ENCODE measurements at regions not wholly inside any gene's neighbourhood (a gene's known extent, or its start where the extent isn't known, plus 50 kb on each side); places are given as distances from the start of the nearest gene placed in this dataset.
"Not testable (repeated sequence)": the region's sequence is repeated elsewhere in the genome, so short reads cannot be mapped to it uniquely, and the experiment has no call there.

GRCh38 chr5:62212648-62213047 lies 93.4 kb upstream of the KIF2A start:
- Histone ChIP-seq H3K9me2 (replicated peaks; ENCODE audit: control insufficient read depth, low read length) (no peaks in the 10 kb centered on the region), H4K20me1 (ENCODE audit: control insufficient read depth, insufficient read depth, low read depth, low read length) (no peaks in the 10 kb centered on the region), H3K4me2 (ENCODE audit: low read length) (no peak overlapping the region), H3K36me3 (ENCODE audit: control insufficient read depth, low read length) (no peaks in the 10 kb centered on the region), H3K4me1 (ENCODE audit: control insufficient read depth, low read length) (no peaks in the 10 kb centered on the region), H3K27me3 (ENCODE audit: control insufficient read depth, low read length) (0 out of 2 replicates have a peak, but pooled peaks cover 5% of the 10 kb centered on the region), H3K27ac (ENCODE audit: low read depth, low read length) (no peak overlapping the region), H3F3A (ENCODE audit: control insufficient read depth, insufficient read depth) (no peaks in the 10 kb centered on the region), H3K79me2 (ENCODE audit: control insufficient read depth, low read length) (no peaks in the 10 kb centered on the region), H3K4me3 (ENCODE audit: low read length) (no peak overlapping the region), H3K9me3 (ENCODE audit: control insufficient read depth, insufficient read depth, low read length) (no peaks in the 10 kb centered on the region)
- TF ChIP-seq, protein P1, sequence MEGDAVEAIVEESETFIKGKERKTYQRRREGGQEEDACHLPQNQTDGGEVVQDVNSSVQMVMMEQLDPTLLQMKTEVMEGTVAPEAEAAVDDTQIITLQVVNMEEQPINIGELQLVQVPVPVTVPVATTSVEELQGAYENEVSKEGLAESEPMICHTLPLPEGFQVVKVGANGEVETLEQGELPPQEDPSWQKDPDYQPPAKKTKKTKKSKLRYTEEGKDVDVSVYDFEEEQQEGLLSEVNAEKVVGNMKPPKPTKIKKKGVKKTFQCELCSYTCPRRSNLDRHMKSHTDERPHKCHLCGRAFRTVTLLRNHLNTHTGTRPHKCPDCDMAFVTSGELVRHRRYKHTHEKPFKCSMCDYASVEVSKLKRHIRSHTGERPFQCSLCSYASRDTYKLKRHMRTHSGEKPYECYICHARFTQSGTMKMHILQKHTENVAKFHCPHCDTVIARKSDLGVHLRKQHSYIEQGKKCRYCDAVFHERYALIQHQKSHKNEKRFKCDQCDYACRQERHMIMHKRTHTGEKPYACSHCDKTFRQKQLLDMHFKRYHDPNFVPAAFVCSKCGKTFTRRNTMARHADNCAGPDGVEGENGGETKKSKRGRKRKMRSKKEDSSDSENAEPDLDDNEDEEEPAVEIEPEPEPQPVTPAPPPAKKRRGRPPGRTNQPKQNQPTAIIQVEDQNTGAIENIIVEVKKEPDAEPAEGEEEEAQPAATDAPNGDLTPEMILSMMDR (IDR thresholded peaks at IDR 0.05; ENCODE audit: low read depth, low read length, poor library complexity, severe bottlenecking), result no peak
- no peak for TF ChIP-seq EZH2phosphoT487 (IDR thresholded peaks at IDR 0.05; ENCODE audit: borderline replicate concordance, low read length)

DNA sequence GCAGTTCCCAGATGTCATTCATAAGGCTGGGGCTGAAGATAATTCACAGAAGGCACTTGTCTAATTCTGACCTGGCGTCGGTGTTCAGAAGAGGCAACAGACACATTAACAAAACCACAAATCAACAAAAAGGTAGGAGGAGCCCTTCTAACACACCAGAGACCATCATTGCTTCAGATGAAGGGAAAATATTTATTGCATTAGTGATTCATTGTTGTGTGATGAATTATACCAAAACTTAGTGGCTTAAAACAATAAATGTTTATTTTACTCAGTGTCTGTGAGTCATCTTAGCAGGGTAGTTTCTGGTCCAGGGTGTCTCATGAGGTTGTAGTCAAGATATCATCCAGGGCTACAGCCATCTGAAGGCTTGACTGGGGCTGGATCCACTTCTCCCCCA lies 91.3 kb upstream of the KIF2A start:
- Histone ChIP-seq H3K4me1 (ENCODE audit: control insufficient read depth, low read length) (no peaks in the 10 kb centered on the region), H3K4me3 (ENCODE audit: low read length) (no peak overlapping the region), H3F3A (ENCODE audit: control insufficient read depth, insufficient read depth) (no peaks in the 10 kb centered on the region), H3K36me3 (ENCODE audit: control insufficient read depth, low read length) (no peaks in the 10 kb centered on the region), H3K79me2 (ENCODE audit: control insufficient read depth, low read length) (no peaks in the 10 kb centered on the region), H4K20me1 (ENCODE audit: control insufficient read depth, insufficient read depth, low read depth, low read length) (no peaks in the 10 kb centered on the region), H3K27me3 (ENCODE audit: control insufficient read depth, low read length) (peaks cover 2% of the 10 kb centered on the region; the same call in 1 of the 2 replicates), H3K9me2 (replicated peaks; ENCODE audit: control insufficient read depth, low read length) (no peaks in the 10 kb centered on the region), H3K27ac (ENCODE audit: low read depth, low read length) (no peak overlapping the region), H3K4me2 (ENCODE audit: low read length) (no peak overlapping the region), H3K9me3 (ENCODE audit: control insufficient read depth, insufficient read depth, low read length) (no peaks in the 10 kb centered on the region)
- TF ChIP-seq EZH2phosphoT487 (IDR thresholded peaks at IDR 0.05; ENCODE audit: borderline replicate concordance, low read length), result no peak
- TF ChIP-seq, protein P1 (IDR thresholded peaks at IDR 0.05; ENCODE audit: low read depth, low read length, poor library complexity, severe bottlenecking), result no peak

- H3F3A ChIP-seq (ENCODE audit: control insufficient read depth, insufficient read depth); H3K9me2 ChIP-seq (replicated peaks; ENCODE audit: control insufficient read depth, low read length); H3K27me3 ChIP-seq (ENCODE audit: control insufficient read depth, low read length); H3K9me3 ChIP-seq (ENCODE audit: control insufficient read depth, insufficient read depth, low read length); H4K20me1 ChIP-seq (ENCODE audit: control insufficient read depth, insufficient read depth, low read depth, low read length); H3K4me3 ChIP-seq (ENCODE audit: low read length); H3K4me1 ChIP-seq (ENCODE audit: control insufficient read depth, low read length); H3K36me3 ChIP-seq (ENCODE audit: control insufficient read depth, low read length); H3K27ac ChIP-seq (ENCODE audit: low read depth, low read length); H3K4me2 ChIP-seq (ENCODE audit: low read length); H3K79me2 ChIP-seq (ENCODE audit: control insufficient read depth, low read length): not testable (repeated sequence)
Observed at GRCh38 chr5:62216603-62217002, 89.4 kb upstream of the KIF2A start.

DNA sequence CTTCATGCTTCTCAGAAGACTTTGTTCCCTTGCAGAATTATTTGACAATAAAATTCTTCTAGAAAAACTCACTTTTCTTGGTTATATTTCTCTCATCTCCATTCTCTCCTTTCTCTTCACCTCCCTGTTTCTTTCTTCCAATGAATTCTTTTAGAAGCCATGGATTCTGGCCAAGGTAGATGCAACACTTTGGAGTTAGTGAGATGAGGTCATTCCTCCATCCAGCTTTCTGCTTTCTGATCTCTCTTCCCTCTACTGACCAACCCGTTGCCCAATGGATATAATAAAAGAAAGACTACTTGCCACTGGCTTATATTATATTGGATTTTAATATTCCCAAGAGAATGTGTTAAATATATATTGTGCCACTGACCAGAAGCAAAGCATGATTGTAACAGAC lies 88.9 kb upstream of the KIF2A start:
- H4K20me1 ChIP-seq (ENCODE audit: control insufficient read depth, insufficient read depth, low read depth, low read length); H3K27ac ChIP-seq (ENCODE audit: low read depth, low read length); H3K4me3 ChIP-seq (ENCODE audit: low read length); H3K9me3 ChIP-seq (ENCODE audit: control insufficient read depth, insufficient read depth, low read length); H3K4me2 ChIP-seq (ENCODE audit: low read length); H3K36me3 ChIP-seq (ENCODE audit: control insufficient read depth, low read length); H3K27me3 ChIP-seq (ENCODE audit: control insufficient read depth, low read length); H3K4me1 ChIP-seq (ENCODE audit: control insufficient read depth, low read length); H3K79me2 ChIP-seq (ENCODE audit: control insufficient read depth, low read length); H3F3A ChIP-seq (ENCODE audit: control insufficient read depth, insufficient read depth); H3K9me2 ChIP-seq (replicated peaks; ENCODE audit: control insufficient read depth, low read length): not testable (repeated sequence)

- H3K27ac ChIP-seq (ENCODE audit: low read depth, low read length); H3K9me2 ChIP-seq (replicated peaks; ENCODE audit: control insufficient read depth, low read length); H3K36me3 ChIP-seq (ENCODE audit: control insufficient read depth, low read length); H3K79me2 ChIP-seq (ENCODE audit: control insufficient read depth, low read length); H3K4me3 ChIP-seq (ENCODE audit: low read length); H3K4me1 ChIP-seq (ENCODE audit: control insufficient read depth, low read length); H4K20me1 ChIP-seq (ENCODE audit: control insufficient read depth, insufficient read depth, low read depth, low read length); H3K4me2 ChIP-seq (ENCODE audit: low read length); H3K9me3 ChIP-seq (ENCODE audit: control insufficient read depth, insufficient read depth, low read length); H3F3A ChIP-seq (ENCODE audit: control insufficient read depth, insufficient read depth); H3K27me3 ChIP-seq (ENCODE audit: control insufficient read depth, low read length): not testable (repeated sequence)
Observed at GRCh38 chr5:62218860-62219259, 87.1 kb upstream of the KIF2A start.

GRCh38 chr5:62221881-62222280 lies 84.1 kb upstream of the KIF2A start:
- not testable (repeated sequence) for H3K9me2 ChIP-seq (replicated peaks; ENCODE audit: control insufficient read depth, low read length); H3F3A ChIP-seq (ENCODE audit: control insufficient read depth, insufficient read depth); H3K79me2 ChIP-seq (ENCODE audit: control insufficient read depth, low read length); H3K27me3 ChIP-seq (ENCODE audit: control insufficient read depth, low read length); H3K27ac ChIP-seq (ENCODE audit: low read depth, low read length); H3K4me3 ChIP-seq (ENCODE audit: low read length); H3K4me2 ChIP-seq (ENCODE audit: low read length); H3K36me3 ChIP-seq (ENCODE audit: control insufficient read depth, low read length); H3K4me1 ChIP-seq (ENCODE audit: control insufficient read depth, low read length); H4K20me1 ChIP-seq (ENCODE audit: control insufficient read depth, insufficient read depth, low read depth, low read length); H3K9me3 ChIP-seq (ENCODE audit: control insufficient read depth, insufficient read depth, low read length)

DNA sequence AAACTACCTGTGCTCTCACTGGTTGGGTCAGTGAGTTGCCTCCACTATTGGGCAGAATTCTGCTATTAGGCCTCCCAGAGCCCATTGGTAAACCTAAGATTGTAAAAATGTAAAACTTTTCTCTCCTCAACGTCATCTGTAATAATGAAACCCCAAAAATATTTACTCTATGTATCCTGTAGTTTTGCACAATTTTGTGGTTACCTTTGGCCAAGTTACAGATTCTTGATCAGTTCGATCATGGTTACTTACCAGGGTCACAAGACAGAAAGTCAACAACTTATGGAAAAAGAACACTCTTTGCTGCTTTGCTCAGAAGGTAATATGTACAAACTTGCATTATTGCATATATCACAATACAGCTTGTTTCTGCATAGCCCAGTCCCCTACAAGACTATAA lies 83.7 kb upstream of the KIF2A start:
- H3F3A ChIP-seq (ENCODE audit: control insufficient read depth, insufficient read depth); H3K36me3 ChIP-seq (ENCODE audit: control insufficient read depth, low read length); H4K20me1 ChIP-seq (ENCODE audit: control insufficient read depth, insufficient read depth, low read depth, low read length); H3K4me2 ChIP-seq (ENCODE audit: low read length); H3K4me1 ChIP-seq (ENCODE audit: control insufficient read depth, low read length); H3K9me2 ChIP-seq (replicated peaks; ENCODE audit: control insufficient read depth, low read length); H3K27me3 ChIP-seq (ENCODE audit: control insufficient read depth, low read length); H3K4me3 ChIP-seq (ENCODE audit: low read length); H3K27ac ChIP-seq (ENCODE audit: low read depth, low read length); H3K79me2 ChIP-seq (ENCODE audit: control insufficient read depth, low read length); H3K9me3 ChIP-seq (ENCODE audit: control insufficient read depth, insufficient read depth, low read length): not testable (repeated sequence)

Data from DOHH2 (cell line).